DND-41 (cell line): ENCODE measurements at regions not wholly inside any gene's neighbourhood (a gene's known extent, or its start where the extent isn't known, plus 50 kb on each side); places are given as distances from the start of the nearest gene placed in this dataset.

Experiments
- EZH2 ChIP-seq: IDR thresholded peaks from 3 replicates; pipeline ENCODE4 v1.6.1; 2012; ENCODE audit warnings: borderline replicate concordance, low read depth, mild to moderate bottlenecking, moderate library complexity, low read length, inconsistent platforms; ENCODE audit not compliant: severe bottlenecking
- TF ChIP-seq, protein P1 (sequence below): IDR thresholded peaks from 2 replicates; pipeline ENCODE4 v1.5.1; 2012; ENCODE audit warnings: borderline replicate concordance, low read length, moderate library complexity, mild to moderate bottlenecking; ENCODE audit not compliant: poor library complexity, severe bottlenecking; ENCODE audit errors: extremely low read depth

- TF ChIP-seq, protein P1, sequence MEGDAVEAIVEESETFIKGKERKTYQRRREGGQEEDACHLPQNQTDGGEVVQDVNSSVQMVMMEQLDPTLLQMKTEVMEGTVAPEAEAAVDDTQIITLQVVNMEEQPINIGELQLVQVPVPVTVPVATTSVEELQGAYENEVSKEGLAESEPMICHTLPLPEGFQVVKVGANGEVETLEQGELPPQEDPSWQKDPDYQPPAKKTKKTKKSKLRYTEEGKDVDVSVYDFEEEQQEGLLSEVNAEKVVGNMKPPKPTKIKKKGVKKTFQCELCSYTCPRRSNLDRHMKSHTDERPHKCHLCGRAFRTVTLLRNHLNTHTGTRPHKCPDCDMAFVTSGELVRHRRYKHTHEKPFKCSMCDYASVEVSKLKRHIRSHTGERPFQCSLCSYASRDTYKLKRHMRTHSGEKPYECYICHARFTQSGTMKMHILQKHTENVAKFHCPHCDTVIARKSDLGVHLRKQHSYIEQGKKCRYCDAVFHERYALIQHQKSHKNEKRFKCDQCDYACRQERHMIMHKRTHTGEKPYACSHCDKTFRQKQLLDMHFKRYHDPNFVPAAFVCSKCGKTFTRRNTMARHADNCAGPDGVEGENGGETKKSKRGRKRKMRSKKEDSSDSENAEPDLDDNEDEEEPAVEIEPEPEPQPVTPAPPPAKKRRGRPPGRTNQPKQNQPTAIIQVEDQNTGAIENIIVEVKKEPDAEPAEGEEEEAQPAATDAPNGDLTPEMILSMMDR = no peak
- no peak for TF ChIP-seq EZH2
These were observed 231.0 kb upstream of the DAPK1 start for GRCh38 chr9:87266697-87267096.
